SU-DHL-6 (cell line): ENCODE measurements at regions not wholly inside any gene's neighbourhood (a gene's known extent, or its start where the extent isn't known, plus 50 kb on each side); places are given as distances from the start of the nearest gene placed in this dataset.

Experiments used
- H2AFZ ChIP-seq: fragments of 200-600 bp; sonication (generic); 2 replicates; pipeline ENCODE4 v1.6.1; 2014; ENCODE audit warnings: low read depth, mild to moderate bottlenecking, moderate library complexity, mixed read lengths, antibody characterized with exemption, low read length; ENCODE audit not compliant: severe bottlenecking
- H3F3A ChIP-seq: fragments of 200-600 bp; shearing (Covaris generic); 2 replicates; pipeline ENCODE4 v1.6.0; 2016; ENCODE audit warnings: antibody characterized with exemption, mild to moderate bottlenecking; ENCODE audit not compliant: insufficient read depth
- H3K27ac ChIP-seq: fragments of 200-600 bp; sonication (generic); 2 replicates; pipeline ENCODE4 v1.5.1; 2016; ENCODE audit warnings: low read depth, mild to moderate bottlenecking, low read length, moderate library complexity, mixed read lengths
- H3K27me3 ChIP-seq: fragments of 200-600 bp; sonication (generic), shearing (Covaris generic); 2 replicates; pipeline ENCODE4 v1.6.0; 2014; ENCODE audit warnings: mild to moderate bottlenecking, low read length
- H3K36me3 ChIP-seq: fragments of 200-600 bp; sonication (generic); 2 replicates; pipeline ENCODE4 v1.6.1; 2014; ENCODE audit warnings: mild to moderate bottlenecking, low read length, mixed read lengths
- H3K4me2 ChIP-seq: fragments of 300-600, 200-600 bp; shearing (Covaris generic), sonication (generic); 2 replicates; pipeline ENCODE4 v1.6.0; 2014; ENCODE audit warnings: low read length, low read depth, mild to moderate bottlenecking; ENCODE audit not compliant: poor library complexity, severe bottlenecking
- H3K4me3 ChIP-seq: fragments of 200-600 bp; sonication (generic); 2 replicates; pipeline ENCODE4 v1.5.1; 2014; ENCODE audit warnings: antibody characterized with exemption, low read length, mild to moderate bottlenecking, mixed read lengths; ENCODE audit not compliant: insufficient read depth, poor library complexity, severe bottlenecking
- H3K79me2 ChIP-seq: fragments of 200-600 bp; sonication (generic); 2 replicates; pipeline ENCODE4 v1.6.1; 2014; ENCODE audit warnings: mild to moderate bottlenecking, low read length, moderate library complexity; ENCODE audit not compliant: insufficient read depth
- H3K9ac ChIP-seq: fragments of 200-600 bp; sonication (generic); 2 replicates; pipeline ENCODE4 v1.7.0; 2014; ENCODE audit warnings: mild to moderate bottlenecking, low read length
- H3K9me2 ChIP-seq: fragments of 200-600 bp; sonication (generic); replicated peaks from 2 replicates; pipeline ENCODE4 v1.6.1; 2014; ENCODE audit warnings: low read length; ENCODE audit not compliant: insufficient read depth
- H3K9me3 ChIP-seq: fragments of 200-600 bp; sonication (generic); 2 replicates; pipeline ENCODE4 v1.6.1; 2014; ENCODE audit warnings: low read length, mixed read lengths; ENCODE audit not compliant: insufficient read depth
- H4K20me1 ChIP-seq: fragments of 200-600 bp; sonication (generic); 2 replicates; pipeline ENCODE4 v1.6.1; 2014; ENCODE audit warnings: low read depth, mild to moderate bottlenecking, antibody characterized with exemption, low read length, moderate library complexity, mixed read lengths
- CTCF ChIP-seq: fragments of 200-600 bp; sonication (generic); IDR thresholded peaks from one replicate; pipeline ENCODE4 v1.5.1; 2017; ENCODE audit warnings: antibody characterized with exemption, mild to moderate bottlenecking, low read length, moderate library complexity; ENCODE audit not compliant: insufficient read depth, poor library complexity, severe bottlenecking
- EZH2phosphoT487 ChIP-seq: fragments of 200-600 bp; sonication (generic), shearing (Covaris generic); conservative IDR thresholded peaks from 2 replicates; pipeline ENCODE4 v1.6.1; 2018; ENCODE audit warnings: mild to moderate bottlenecking, antibody characterized with exemption, low read length, moderate library complexity, mixed read lengths

- Histone ChIP-seq H2AFZ (no peak overlapping the region), H3K79me2 (no peaks in the 10 kb centered on the region), H3K9me2 (no peaks in the 10 kb centered on the region)
Measured at GRCh38 chr2:20935168-20935775, 108.6 kb downstream of the APOB start.

GRCh38 chr2:20934236-20934635, 109.6 kb downstream of the APOB start:
- H3K27me3 ChIP-seq: no peaks in the 10 kb centered on the region
- no peak overlapping the region for H3K9ac ChIP-seq

More at GRCh38 chr2:20935168-20935775, 108.6 kb downstream of the APOB start:
- Histone ChIP-seq H3K9me3 (no peaks in the 10 kb centered on the region), H3K27me3 (no peaks in the 10 kb centered on the region), H3K9ac (no peak overlapping the region), H3K4me2 (no peak overlapping the region), H3K36me3 (no peaks in the 10 kb centered on the region), H4K20me1 (no peaks in the 10 kb centered on the region), H3K4me3 (no peak overlapping the region), H3F3A (no peaks in the 10 kb centered on the region), H3K27ac (no peak overlapping the region)
- TF ChIP-seq CTCF (no peak), EZH2phosphoT487 (no peak)

GRCh38 chr2:20933714-20934113, 110.2 kb downstream of the APOB start:
- Histone ChIP-seq H3K4me2 (no peak overlapping the region), H3K79me2 (no peaks in the 10 kb centered on the region), H3K4me3 (no peak overlapping the region), H3K9ac (no peak overlapping the region), H2AFZ (no peak overlapping the region), H3K9me2 (no peaks in the 10 kb centered on the region), H3K9me3 (no peaks in the 10 kb centered on the region), H3K36me3 (no peaks in the 10 kb centered on the region), H3F3A (no peaks in the 10 kb centered on the region), H3K27ac (no peak overlapping the region), H3K27me3 (no peaks in the 10 kb centered on the region), H4K20me1 (no peaks in the 10 kb centered on the region)
- no peak for TF ChIP-seq CTCF
- no peak for TF ChIP-seq EZH2phosphoT487

More at GRCh38 chr2:20934236-20934635, 109.6 kb downstream of the APOB start:
- Histone ChIP-seq H3K4me3 (no peak overlapping the region), H3K9me3 (no peaks in the 10 kb centered on the region), H4K20me1 (no peaks in the 10 kb centered on the region), H2AFZ (no peak overlapping the region), H3K36me3 (no peaks in the 10 kb centered on the region), H3F3A (no peaks in the 10 kb centered on the region), H3K9me2 (no peaks in the 10 kb centered on the region), H3K27ac (no peak overlapping the region), H3K79me2 (no peaks in the 10 kb centered on the region), H3K4me2 (no peak overlapping the region)
- TF ChIP-seq EZH2phosphoT487 (no peak), CTCF (no peak)
